ENCODE measurements at regions not wholly inside any gene's neighbourhood (a gene's known extent, or its start where the extent isn't known, plus 50 kb on each side); places are given as distances from the start of the nearest gene placed in this dataset.
A peak's percentile ranks its signal among the peaks of the same experiment; 100 is the strongest.

GRCh38 chr3:125662675-125663074 lies 67.4 kb upstream of the OSBPL11 start:
- CTCF ChIA-PET = interaction anchor here (0.8 kb wide), 1 partner anchor 16 kb away, joined by 3 read pairs; no protein-coding TSS in a partner anchor
- no peak overlapping the region for H3K4me2 ChIP-seq
- H3K27me3 ChIP-seq (ENCODE audit: insufficient read depth, low read depth) = no peaks in the 10 kb centered on the region
- H2AFZ ChIP-seq = no peak overlapping the region
- intact Hi-C loops (cut with micrococcal nuclease; ENCODE audit: unreplicated experiment) = no loop called here
- no peaks in the 10 kb centered on the region for H3K36me3 ChIP-seq (ENCODE audit: low read depth)
- no peaks in the 10 kb centered on the region for H3K79me2 ChIP-seq (ENCODE audit: low read depth)
- DNase-seq = peak in 1 of 2 experiments; percentile 64
- H3K9me2 ChIP-seq (ENCODE audit: insufficient read depth) = no peaks in the 10 kb centered on the region
- H3K4me3 ChIP-seq = no peak overlapping the region
- peaks cover 9% of the 10 kb centered on the region for H3K4me1 ChIP-seq (replicated peaks; ENCODE audit: insufficient read depth)
- POLR2A ChIA-PET (ENCODE audit: unreplicated experiment) = interaction anchor here (1.0 kb wide), 1 partner anchor 67 kb away, joined by 6 read pairs; the partner anchor contains the start of gene OSBPL11
- no peaks in the 10 kb centered on the region for H3F3A ChIP-seq (ENCODE audit: insufficient read depth, low read depth)
- no peak for TF ChIP-seq EZH2 (IDR thresholded peaks at IDR 0.05; ENCODE audit: low read depth)
- no peak overlapping the region for H3K27ac ChIP-seq
- no peaks in the 10 kb centered on the region for H4K20me1 ChIP-seq (ENCODE audit: insufficient read depth)
- H3K9me3 ChIP-seq (ENCODE audit: insufficient read depth, low read depth) = no peaks in the 10 kb centered on the region
- no TSS peak for BruUV-seq (replicated peaks)

GRCh38 chr3:125670352-125670751 lies 75.1 kb upstream of the OSBPL11 start:
- Histone ChIP-seq H3K4me2 (no peak overlapping the region), H4K20me1 (ENCODE audit: insufficient read depth) (no peaks in the 10 kb centered on the region), H2AFZ (no peak overlapping the region), H3K36me3 (ENCODE audit: low read depth) (no peaks in the 10 kb centered on the region), H3K9me2 (ENCODE audit: insufficient read depth) (no peaks in the 10 kb centered on the region; the same call in 1 of the 2 replicates), H3K27me3 (ENCODE audit: insufficient read depth, low read depth) (no peaks in the 10 kb centered on the region), H3K9me3 (ENCODE audit: insufficient read depth, low read depth) (no peaks in the 10 kb centered on the region), H3K79me2 (ENCODE audit: low read depth) (no peaks in the 10 kb centered on the region), H3F3A (ENCODE audit: insufficient read depth, low read depth) (no peaks in the 10 kb centered on the region), H3K27ac (no peak overlapping the region), H3K4me3 (no peak overlapping the region), H3K4me1 (replicated peaks; ENCODE audit: insufficient read depth) (no peaks in the 10 kb centered on the region)
- TF ChIP-seq EZH2 (IDR thresholded peaks at IDR 0.05; ENCODE audit: low read depth) (no peak), CTCF (conservative IDR thresholded peaks at IDR 0.05) (no peak)
- POLR2A ChIA-PET (ENCODE audit: unreplicated experiment) = no interaction called here
- intact Hi-C loops (cut with micrococcal nuclease; ENCODE audit: unreplicated experiment) = no loop called here
- CTCF ChIA-PET = no interaction called here
- DNase-seq = no peak
- BruUV-seq (replicated peaks) = no TSS peak

- DNase-seq = no peak
- ChIA-PET CTCF (no interaction called here), POLR2A (ENCODE audit: unreplicated experiment) (no interaction called here)
- H3K4me2 ChIP-seq = no peak overlapping the region
- H3K4me1 ChIP-seq (replicated peaks; ENCODE audit: insufficient read depth) = no peaks in the 10 kb centered on the region
- H2AFZ ChIP-seq = no peak overlapping the region
- no peaks in the 10 kb centered on the region for H3K9me3 ChIP-seq (ENCODE audit: insufficient read depth, low read depth)
- H3K27ac ChIP-seq = no peak overlapping the region
- no peaks in the 10 kb centered on the region for H3F3A ChIP-seq (ENCODE audit: insufficient read depth, low read depth)
- no peaks in the 10 kb centered on the region for H4K20me1 ChIP-seq (ENCODE audit: insufficient read depth)
- no peaks in the 10 kb centered on the region; the same call in 1 of the 2 replicates for H3K9me2 ChIP-seq (ENCODE audit: insufficient read depth)
- H3K27me3 ChIP-seq (ENCODE audit: insufficient read depth, low read depth) = no peaks in the 10 kb centered on the region
- intact Hi-C loops (cut with micrococcal nuclease; ENCODE audit: unreplicated experiment) = no loop called here
- TF ChIP-seq EZH2 (IDR thresholded peaks at IDR 0.05; ENCODE audit: low read depth) (no peak), CTCF (conservative IDR thresholded peaks at IDR 0.05) (no peak)
- BruUV-seq (replicated peaks) = no TSS peak
- H3K4me3 ChIP-seq = no peak overlapping the region
- no peaks in the 10 kb centered on the region for H3K79me2 ChIP-seq (ENCODE audit: low read depth)
- no peaks in the 10 kb centered on the region for H3K36me3 ChIP-seq (ENCODE audit: low read depth)
Observed at GRCh38 chr3:125670945-125671344, 75.6 kb upstream of the OSBPL11 start.

All from PC-9 (cell line).